IPS-18c (cell line): ENCODE measurements at regions not wholly inside any gene's neighbourhood (a gene's known extent, or its start where the extent isn't known, plus 50 kb on each side); places are given as distances from the start of the nearest gene placed in this dataset.
"Not testable (repeated sequence)": the region's sequence is repeated elsewhere in the genome, so short reads cannot be mapped to it uniquely, and the experiment has no call there.

Source experiments
- H3K4me3 ChIP-seq: 2 replicates; pipeline ENCODE4 v1.7.0; 2013; ENCODE audit warnings: low read depth, mild to moderate bottlenecking, low read length, moderate library complexity; ENCODE audit not compliant: insufficient read depth
- H3K9me3 ChIP-seq: one replicate; pipeline ENCODE4 v1.6.1; 2013; ENCODE audit warnings: mild to moderate bottlenecking, low read length, moderate library complexity; ENCODE audit not compliant: control insufficient read depth, insufficient read depth

- H3K4me3 ChIP-seq = no peak overlapping the region
- H3K9me3 ChIP-seq = no peaks in the 10 kb centered on the region
These were observed 831.5 kb downstream of the STIM2 start for GRCh38 chr4:27692158-27692557.

GRCh38 chr4:27692868-27693634 lies 832.4 kb downstream of the STIM2 start:
- H3K4me3 ChIP-seq = no peak overlapping the region
- no peaks in the 10 kb centered on the region for H3K9me3 ChIP-seq

- not testable (repeated sequence) for H3K4me3 ChIP-seq, H3K9me3 ChIP-seq
These were observed 835.6 kb downstream of the STIM2 start for GRCh38 chr4:27696257-27696656.

- Histone ChIP-seq H3K4me3 (no peak overlapping the region), H3K9me3 (no peaks in the 10 kb centered on the region)
These were observed 841.0 kb downstream of the STIM2 start for GRCh38 chr4:27701606-27702005.

- Histone ChIP-seq H3K9me3 (no peaks in the 10 kb centered on the region), H3K4me3 (no peak overlapping the region)
These were observed 842.2 kb downstream of the STIM2 start for GRCh38 chr4:27702730-27703431.

GRCh38 chr4:27703771-27704170 lies 843.1 kb downstream of the STIM2 start:
- Histone ChIP-seq H3K9me3 (no peaks in the 10 kb centered on the region), H3K4me3 (no peak overlapping the region)

GRCh38 chr4:27711041-27711440 lies 850.4 kb downstream of the STIM2 start:
- H3K4me3 ChIP-seq = no peak overlapping the region
- no peaks in the 10 kb centered on the region for H3K9me3 ChIP-seq

GRCh38 chr4:27714073-27714472 lies 853.4 kb downstream of the STIM2 start:
- Histone ChIP-seq H3K4me3 (no peak overlapping the region), H3K9me3 (no peaks in the 10 kb centered on the region)

- Histone ChIP-seq H3K9me3 (peaks cover 3% of the 10 kb centered on the region), H3K4me3 (no peak overlapping the region)
These were observed 856.2 kb downstream of the STIM2 start for GRCh38 chr4:27716693-27717430.

- peaks cover 3% of the 10 kb centered on the region for H3K9me3 ChIP-seq
- H3K4me3 ChIP-seq = no peak overlapping the region
These were observed 856.8 kb downstream of the STIM2 start for GRCh38 chr4:27717431-27717755.

- H3K4me3 ChIP-seq = no peak overlapping the region
- H3K9me3 ChIP-seq = peaks cover 3% of the 10 kb centered on the region
These were observed 859.5 kb downstream of the STIM2 start for GRCh38 chr4:27720010-27720766.

- Histone ChIP-seq H3K4me3 (no peak overlapping the region), H3K9me3 (peaks cover 3% of the 10 kb centered on the region)
These were observed 860.6 kb downstream of the STIM2 start for GRCh38 chr4:27721193-27721592.

GRCh38 chr4:27728892-27729291 lies 868.3 kb downstream of the STIM2 start:
- H3K4me3 ChIP-seq = no peak overlapping the region
- H3K9me3 ChIP-seq = no peaks in the 10 kb centered on the region

- no peaks in the 10 kb centered on the region for H3K9me3 ChIP-seq
- H3K4me3 ChIP-seq = no peak overlapping the region
These were observed 882.2 kb downstream of the STIM2 start for GRCh38 chr4:27742816-27743215.

- H3K9me3 ChIP-seq = no peaks in the 10 kb centered on the region
- no peak overlapping the region for H3K4me3 ChIP-seq
These were observed 899.3 kb downstream of the STIM2 start for GRCh38 chr4:27759611-27760575.

GRCh38 chr4:27763830-27764525 lies 903.3 kb downstream of the STIM2 start:
- H3K4me3 ChIP-seq = no peak overlapping the region
- no peaks in the 10 kb centered on the region for H3K9me3 ChIP-seq
